SK-MEL-5 (cell line): ENCODE measurements at regions not wholly inside any gene's neighbourhood (a gene's known extent, or its start where the extent isn't known, plus 50 kb on each side); places are given as distances from the start of the nearest gene placed in this dataset.

Source experiments
- DNase-seq: peaks from one replicate; pipeline ENCODE4 v3.0.0-alpha.2; 2016; ENCODE audit warnings: low read depth, low spot score
- in situ Hi-C: cut with HindIII; loops from 2 replicates; pipeline ENCODE4 v1.10.0; 2016; ENCODE audit warnings: low sequenced_read_pairs, high pct_unique_total_duplicates, low pct_unique_long_range_greater_than_20kb

- in situ Hi-C loops, result no loop called here
- peak; percentile 48 for DNase-seq
Observed at GRCh38 chr5:124065508-124065907, 553.5 kb downstream of the CSNK1G3 start.

- in situ Hi-C loops, result no loop called here
- peak; percentile 40 for DNase-seq
Observed at GRCh38 chr5:124064956-124065355, 553.0 kb downstream of the CSNK1G3 start.

- in situ Hi-C loops, result no loop called here
- DNase-seq, result no peak
Observed at GRCh38 chr5:124061663-124062062, 549.7 kb downstream of the CSNK1G3 start.

- in situ Hi-C loops, result no loop called here
Observed at GRCh38 chr5:124061068-124061430, 549.1 kb downstream of the CSNK1G3 start.

GRCh38 chr5:124060413-124061067 lies 548.6 kb downstream of the CSNK1G3 start:
- in situ Hi-C loops, result no loop called here
- DNase-seq, result no peak

More at GRCh38 chr5:124061068-124061430, 549.1 kb downstream of the CSNK1G3 start:
- no peak for DNase-seq

GRCh38 chr5:124060011-124060410 lies 548.0 kb downstream of the CSNK1G3 start:
- in situ Hi-C loops, result no loop called here
- no peak for DNase-seq

- no peak for DNase-seq
- in situ Hi-C loops, result no loop called here
Observed at GRCh38 chr5:124059200-124059599, 547.2 kb downstream of the CSNK1G3 start.

GRCh38 chr5:124057724-124058231 lies 545.8 kb downstream of the CSNK1G3 start:
- in situ Hi-C loops, result no loop called here
- no peak for DNase-seq

- DNase-seq, result no peak
- in situ Hi-C loops, result no loop called here
Observed at GRCh38 chr5:124056991-124057723, 545.2 kb downstream of the CSNK1G3 start.

- in situ Hi-C loops, result no loop called here
- DNase-seq, result no peak
Observed at GRCh38 chr5:124056326-124056990, 544.5 kb downstream of the CSNK1G3 start.

GRCh38 chr5:124055751-124056150 lies 543.8 kb downstream of the CSNK1G3 start:
- in situ Hi-C loops, result no loop called here
- DNase-seq, result no peak

GRCh38 chr5:124054564-124054963 lies 542.6 kb downstream of the CSNK1G3 start:
- no peak for DNase-seq
- in situ Hi-C loops, result no loop called here

GRCh38 chr5:124053340-124053739 lies 541.4 kb downstream of the CSNK1G3 start:
- DNase-seq, result no peak

GRCh38 chr5:124052201-124052600 lies 540.2 kb downstream of the CSNK1G3 start:
- in situ Hi-C loops, result no loop called here
- peak; percentile 35 for DNase-seq

More at GRCh38 chr5:124053340-124053739, 541.4 kb downstream of the CSNK1G3 start:
- in situ Hi-C loops, result no loop called here

GRCh38 chr5:124050120-124050770 lies 538.3 kb downstream of the CSNK1G3 start:
- DNase-seq, result no peak
- in situ Hi-C loops, result no loop called here

GRCh38 chr5:124045412-124045811 lies 533.4 kb downstream of the CSNK1G3 start:
- no peak for DNase-seq
- in situ Hi-C loops, result no loop called here

GRCh38 chr5:124044613-124045012 lies 532.6 kb downstream of the CSNK1G3 start:
- in situ Hi-C loops, result no loop called here
- no peak for DNase-seq

GRCh38 chr5:124043456-124043855 lies 531.5 kb downstream of the CSNK1G3 start:
- DNase-seq, result peak; percentile 57
- in situ Hi-C loops, result no loop called here
